GM21360 (cell line): ENCODE measurements at regions not wholly inside any gene's neighbourhood (a gene's known extent, or its start where the extent isn't known, plus 50 kb on each side); places are given as distances from the start of the nearest gene placed in this dataset.
"Not testable (repeated sequence)": the region's sequence is repeated elsewhere in the genome, so short reads cannot be mapped to it uniquely, and the experiment has no call there.

ENCODE experiments used
- ATAC-seq: cut with Tn5 transposase; IDR thresholded peaks from one replicate; pipeline ENCODE4 v1.9.1; 2021; ENCODE audit warnings: mild to moderate bottlenecking, moderate library complexity; ENCODE audit not compliant: unreplicated experiment

- ATAC-seq, result no peak
These were observed 1304.6 kb downstream of the EPHA7 start for GRCh38 chr6:92114797-92115196.

GRCh38 chr6:92114091-92114675 lies 1305.2 kb downstream of the EPHA7 start:
- no peak for ATAC-seq

GRCh38 chr6:92111386-92111785 lies 1308.0 kb downstream of the EPHA7 start:
- ATAC-seq, result no peak

- ATAC-seq, result no peak
These were observed 1309.0 kb downstream of the EPHA7 start for GRCh38 chr6:92110403-92110802.

GRCh38 chr6:92109956-92110355 lies 1309.4 kb downstream of the EPHA7 start:
- ATAC-seq, result no peak

- ATAC-seq, result no peak
These were observed 1310.1 kb downstream of the EPHA7 start for GRCh38 chr6:92109256-92109655.

- no peak for ATAC-seq
These were observed 1332.6 kb downstream of the EPHA7 start for GRCh38 chr6:92086750-92087149.

- ATAC-seq, result not testable (repeated sequence)
These were observed 1335.4 kb downstream of the EPHA7 start for GRCh38 chr6:92083914-92084313.

GRCh38 chr6:92072387-92072786 lies 1347.0 kb downstream of the EPHA7 start:
- no peak for ATAC-seq

GRCh38 chr6:92069781-92070180 lies 1349.6 kb downstream of the EPHA7 start:
- ATAC-seq, result no peak

- no peak for ATAC-seq
These were observed 1366.8 kb downstream of the EPHA7 start for GRCh38 chr6:92052513-92052912.

- no peak for ATAC-seq
These were observed 1369.1 kb downstream of the EPHA7 start for GRCh38 chr6:92050216-92050615.

- ATAC-seq, result no peak
These were observed 1371.5 kb downstream of the EPHA7 start for GRCh38 chr6:92047860-92048259.

GRCh38 chr6:92047152-92047850 lies 1372.1 kb downstream of the EPHA7 start:
- no peak for ATAC-seq

GRCh38 chr6:92044312-92044711 lies 1375.0 kb downstream of the EPHA7 start:
- ATAC-seq, result no peak

GRCh38 chr6:92043777-92044176 lies 1375.6 kb downstream of the EPHA7 start:
- no peak for ATAC-seq

- ATAC-seq, result no peak
These were observed 1392.5 kb downstream of the EPHA7 start for GRCh38 chr6:92026878-92027277.

GRCh38 chr6:92024881-92025280 lies 1394.5 kb downstream of the EPHA7 start:
- no peak for ATAC-seq

GRCh38 chr6:92024110-92024509 lies 1395.2 kb downstream of the EPHA7 start:
- ATAC-seq, result no peak

GRCh38 chr6:92023410-92023966 lies 1395.9 kb downstream of the EPHA7 start:
- ATAC-seq, result no peak

GRCh38 chr6:92011681-92012245 lies 1407.6 kb downstream of the EPHA7 start:
- ATAC-seq, result no peak
